Parathyroid adenoma (tissue), 2 donors: ENCODE measurements at regions not wholly inside any gene's neighbourhood (a gene's known extent, or its start where the extent isn't known, plus 50 kb on each side); places are given as distances from the start of the nearest gene placed in this dataset.
"Not testable (repeated sequence)": the region's sequence is repeated elsewhere in the genome, so short reads cannot be mapped to it uniquely, and the experiment has no call there.

Experiments
- H2AFZ ChIP-seq: fragments of 300-600 bp; sonication (generic); one replicate; pipeline ENCODE4 v1.7.0; 2017; ENCODE audit warnings: antibody characterized with exemption, mild to moderate bottlenecking
- H3K27ac ChIP-seq: fragments of 300-600 bp; sonication (generic); one replicate; pipeline ENCODE4 v1.7.0; 2017
- H3K27me3 ChIP-seq: fragments of 300-600 bp; sonication (generic); one replicate; pipeline ENCODE4 v1.7.0; 2017; ENCODE audit warnings: low read length; ENCODE audit not compliant: control insufficient read depth, insufficient read depth
- H3K36me3 ChIP-seq: fragments of 300-600 bp; sonication (generic); one replicate; pipeline ENCODE4 v1.7.0; 2017; ENCODE audit warnings: low read length; ENCODE audit not compliant: control insufficient read depth, insufficient read depth
- H3K4me1 ChIP-seq: fragments of 300-600 bp; sonication (generic); one replicate; pipeline ENCODE4 v1.7.0; 2017; ENCODE audit warnings: control low read depth
- H3K4me2 ChIP-seq: fragments of 300-600 bp; sonication (generic); one replicate; pipeline ENCODE4 v1.7.0; 2017; ENCODE audit warnings: low read length
- H3K4me3 ChIP-seq: fragments of 300-600 bp; sonication (generic); one replicate; pipeline ENCODE4 v1.7.0; 2017; ENCODE audit warnings: low read depth, low read length
- H3K79me2 ChIP-seq: fragments of 300-600 bp; sonication (generic); one replicate; pipeline ENCODE4 v1.7.0; 2017; ENCODE audit warnings: control low read depth
- H3K9ac ChIP-seq: fragments of 300-600 bp; sonication (generic); one replicate; pipeline ENCODE4 v1.7.0; 2017; ENCODE audit warnings: mild to moderate bottlenecking
- H3K9me3 ChIP-seq: fragments of 300-600 bp; sonication (generic); one replicate; pipeline ENCODE4 v1.7.0; 2017; ENCODE audit warnings: low read length; ENCODE audit not compliant: control insufficient read depth
- TF ChIP-seq, protein P1 (sequence below): fragments of 300-600 bp; sonication (generic); IDR thresholded peaks from one replicate; pipeline ENCODE4 v1.7.0; 2017; ENCODE audit warnings: antibody characterized with exemption, mild to moderate bottlenecking
- donor health status: primary hyperparathyroidism.

DNA sequence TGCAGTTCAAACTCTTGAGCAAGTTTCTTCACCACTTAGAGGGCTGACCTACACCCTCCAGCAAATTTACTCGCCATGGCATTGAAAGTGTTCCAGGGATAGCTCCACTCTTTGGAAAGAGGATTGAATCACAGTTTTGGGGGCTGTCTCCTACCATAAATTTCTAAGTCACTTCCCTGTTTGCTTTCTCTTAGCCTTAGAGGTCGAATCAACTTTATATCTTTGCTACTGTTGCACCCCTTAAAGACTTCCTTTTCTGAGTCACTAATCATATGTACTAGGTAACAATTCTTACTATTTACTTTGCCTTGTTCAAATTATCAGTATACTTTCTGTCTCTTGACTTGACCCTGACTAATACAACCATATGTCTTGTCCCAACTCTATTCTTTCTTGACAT, 1151.8 kb upstream of the ALCAM start:
- no peak overlapping the region for H3K4me3 ChIP-seq
- no peaks in the 10 kb centered on the region for H3K27me3 ChIP-seq
- no peaks in the 10 kb centered on the region for H3K79me2 ChIP-seq
- no peak overlapping the region for H2AFZ ChIP-seq
- TF ChIP-seq, protein P1, sequence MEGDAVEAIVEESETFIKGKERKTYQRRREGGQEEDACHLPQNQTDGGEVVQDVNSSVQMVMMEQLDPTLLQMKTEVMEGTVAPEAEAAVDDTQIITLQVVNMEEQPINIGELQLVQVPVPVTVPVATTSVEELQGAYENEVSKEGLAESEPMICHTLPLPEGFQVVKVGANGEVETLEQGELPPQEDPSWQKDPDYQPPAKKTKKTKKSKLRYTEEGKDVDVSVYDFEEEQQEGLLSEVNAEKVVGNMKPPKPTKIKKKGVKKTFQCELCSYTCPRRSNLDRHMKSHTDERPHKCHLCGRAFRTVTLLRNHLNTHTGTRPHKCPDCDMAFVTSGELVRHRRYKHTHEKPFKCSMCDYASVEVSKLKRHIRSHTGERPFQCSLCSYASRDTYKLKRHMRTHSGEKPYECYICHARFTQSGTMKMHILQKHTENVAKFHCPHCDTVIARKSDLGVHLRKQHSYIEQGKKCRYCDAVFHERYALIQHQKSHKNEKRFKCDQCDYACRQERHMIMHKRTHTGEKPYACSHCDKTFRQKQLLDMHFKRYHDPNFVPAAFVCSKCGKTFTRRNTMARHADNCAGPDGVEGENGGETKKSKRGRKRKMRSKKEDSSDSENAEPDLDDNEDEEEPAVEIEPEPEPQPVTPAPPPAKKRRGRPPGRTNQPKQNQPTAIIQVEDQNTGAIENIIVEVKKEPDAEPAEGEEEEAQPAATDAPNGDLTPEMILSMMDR: no peak
- no peaks in the 10 kb centered on the region for H3K4me1 ChIP-seq
- no peak overlapping the region for H3K4me2 ChIP-seq
- H3K27ac ChIP-seq: no peak overlapping the region
- no peaks in the 10 kb centered on the region for H3K9me3 ChIP-seq
- no peak overlapping the region for H3K9ac ChIP-seq
- H3K36me3 ChIP-seq: no peaks in the 10 kb centered on the region

- not testable (repeated sequence) for H3K4me1 ChIP-seq, H3K27me3 ChIP-seq, H2AFZ ChIP-seq, H3K9ac ChIP-seq, H3K27ac ChIP-seq, H3K79me2 ChIP-seq, H3K4me2 ChIP-seq, H3K9me3 ChIP-seq, H3K4me3 ChIP-seq, H3K36me3 ChIP-seq
Measured at GRCh38 chr3:104219046-104219445, 1147.7 kb upstream of the ALCAM start.

- no peak overlapping the region for H2AFZ ChIP-seq
- TF ChIP-seq, protein P1: no peak
- H3K9ac ChIP-seq: no peak overlapping the region
- no peaks in the 10 kb centered on the region for H3K4me1 ChIP-seq
- no peaks in the 10 kb centered on the region for H3K79me2 ChIP-seq
- H3K4me2 ChIP-seq: no peak overlapping the region
- H3K27me3 ChIP-seq: no peaks in the 10 kb centered on the region
- H3K27ac ChIP-seq: no peak overlapping the region
- H3K4me3 ChIP-seq: no peak overlapping the region
- H3K36me3 ChIP-seq: no peaks in the 10 kb centered on the region
- no peaks in the 10 kb centered on the region for H3K9me3 ChIP-seq
Measured at GRCh38 chr3:104234442-104235194, 1132.1 kb upstream of the ALCAM start.

DNA sequence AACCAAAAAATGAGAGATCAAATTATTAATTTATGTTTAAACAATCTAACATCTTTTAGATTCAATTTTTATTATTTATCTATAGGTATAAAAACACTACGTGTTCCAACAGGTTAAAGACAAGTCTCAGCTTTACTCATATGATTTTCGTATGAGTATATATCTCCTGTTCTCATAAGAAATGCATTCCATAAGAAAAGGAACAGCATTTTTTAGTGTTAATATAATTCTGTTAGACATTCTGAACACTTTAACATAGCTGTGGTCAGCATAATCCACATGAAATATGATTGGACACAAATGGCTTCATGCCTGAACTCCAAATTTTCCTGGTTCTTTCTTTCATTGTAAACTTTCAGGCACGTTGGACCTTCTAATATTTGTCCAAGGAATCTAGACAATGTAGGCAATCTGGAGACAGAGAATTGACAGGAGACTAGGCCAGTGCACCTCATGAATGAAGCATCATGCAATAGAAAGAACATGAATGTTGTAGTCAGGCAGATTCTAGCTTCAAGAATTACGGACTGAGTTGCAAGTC, 1122.0 kb upstream of the ALCAM start:
- TF ChIP-seq, protein P1: no peak

DNA sequence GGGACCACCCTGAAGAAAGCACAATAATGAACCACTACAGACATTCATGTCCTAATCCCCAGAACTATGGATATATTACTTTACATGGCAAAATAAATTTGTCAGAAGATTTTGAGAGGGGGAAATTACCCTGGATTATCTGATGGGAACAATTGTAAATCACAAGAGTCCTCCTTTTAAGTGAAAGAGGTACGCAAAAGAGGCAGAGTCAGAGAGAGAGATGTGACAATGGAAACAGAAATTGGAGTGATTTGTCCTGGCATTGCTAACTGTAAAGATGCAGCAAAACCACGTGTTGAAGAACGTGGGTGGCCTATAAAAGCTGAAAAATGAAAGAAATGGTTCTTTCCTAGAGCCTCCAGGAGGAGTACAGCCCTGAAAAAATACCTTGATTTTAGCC, 1121.4 kb upstream of the ALCAM start:
- H3K27me3 ChIP-seq: no peaks in the 10 kb centered on the region
- no peaks in the 10 kb centered on the region for H3K79me2 ChIP-seq
- H3K4me1 ChIP-seq: no peaks in the 10 kb centered on the region
- no peak overlapping the region for H3K4me2 ChIP-seq
- no peak overlapping the region for H3K4me3 ChIP-seq
- no peaks in the 10 kb centered on the region for H3K36me3 ChIP-seq
- no peak overlapping the region for H2AFZ ChIP-seq
- TF ChIP-seq, protein P1: no peak
- H3K9me3 ChIP-seq: no peaks in the 10 kb centered on the region
- H3K9ac ChIP-seq: no peak overlapping the region
- H3K27ac ChIP-seq: no peak overlapping the region

More for the DNA sequence above, 1122.0 kb upstream of the ALCAM start:
- no peaks in the 10 kb centered on the region for H3K27me3 ChIP-seq
- H3K9ac ChIP-seq: no peak overlapping the region
- no peaks in the 10 kb centered on the region for H3K4me1 ChIP-seq
- H3K4me2 ChIP-seq: no peak overlapping the region
- no peaks in the 10 kb centered on the region for H3K79me2 ChIP-seq
- no peak overlapping the region for H3K27ac ChIP-seq
- H3K9me3 ChIP-seq: no peaks in the 10 kb centered on the region
- H3K4me3 ChIP-seq: no peak overlapping the region
- H2AFZ ChIP-seq: no peak overlapping the region
- H3K36me3 ChIP-seq: no peaks in the 10 kb centered on the region
